ENCODE measurements at regions not wholly inside any gene's neighbourhood (a gene's known extent, or its start where the extent isn't known, plus 50 kb on each side); places are given as distances from the start of the nearest gene placed in this dataset.

GRCh38 chr2:6214471-6214870 is 522.3 kb downstream of the SOX11 start:
- Histone ChIP-seq H3K4me3 (no peak overlapping the region), H3K27ac (no peak overlapping the region), H3K36me3 (no peaks in the 10 kb centered on the region), H3K27me3 (no peaks in the 10 kb centered on the region), H3K4me1 (no peaks in the 10 kb centered on the region), H3K9me3 (no peaks in the 10 kb centered on the region)
- DNase-seq (ENCODE audit: low spot score in 2 of 2), result no peak
- WGBS, result 42% methylated on average over 6 of the region's 6 CpGs
- TF ChIP-seq CTCF (IDR thresholded peaks at IDR 0.05) (no peak), EP300 (IDR thresholded peaks at IDR 0.05) (no peak), POLR2A (IDR thresholded peaks at IDR 0.05) (no peak)

GRCh38 chr2:6215053-6215452 is 522.9 kb downstream of the SOX11 start:
- Histone ChIP-seq H3K27ac (no peak overlapping the region), H3K36me3 (no peaks in the 10 kb centered on the region), H3K4me1 (no peaks in the 10 kb centered on the region), H3K9me3 (no peaks in the 10 kb centered on the region), H3K27me3 (no peaks in the 10 kb centered on the region), H3K4me3 (no peak overlapping the region)
- WGBS, result 68% methylated on average over 2 of the region's 2 CpGs
- DNase-seq (ENCODE audit: low spot score in 2 of 2), result no peak
- TF ChIP-seq POLR2AphosphoS5 (IDR thresholded peaks at IDR 0.05) (no peak), CTCF (IDR thresholded peaks at IDR 0.05) (no peak), POLR2A (IDR thresholded peaks at IDR 0.05) (no peak), EP300 (IDR thresholded peaks at IDR 0.05) (no peak)

DNA sequence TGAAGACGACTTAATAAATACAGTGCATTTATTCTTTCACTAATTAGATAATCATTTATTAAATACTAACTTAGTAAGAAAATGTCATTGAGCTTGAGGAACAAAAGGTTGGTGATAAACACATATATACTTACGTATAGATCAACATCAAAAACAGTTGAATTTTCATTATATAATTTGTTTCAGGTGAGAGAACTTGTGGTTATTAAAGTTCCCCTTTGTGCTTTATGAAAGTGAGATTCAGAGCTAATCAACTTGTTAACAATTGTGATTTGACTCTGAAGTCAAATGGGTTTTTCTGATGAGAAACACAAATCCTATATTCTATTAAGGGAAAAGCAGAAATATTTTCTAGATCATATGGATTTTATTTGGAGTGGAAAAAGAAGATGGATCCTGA is 524.0 kb downstream of the SOX11 start:
- no peaks in the 10 kb centered on the region for H3K36me3 ChIP-seq
- H3K4me3 ChIP-seq, result no peak overlapping the region
- no peaks in the 10 kb centered on the region for H3K27me3 ChIP-seq
- H3K9me3 ChIP-seq, result no peaks in the 10 kb centered on the region
- 89% methylated on average over 2 of the region's 2 CpGs for WGBS
- DNase-seq (ENCODE audit: low spot score in 2 of 2), result no peak
- TF ChIP-seq CTCF (IDR thresholded peaks at IDR 0.05) (no peak), POLR2A (IDR thresholded peaks at IDR 0.05) (no peak), EP300 (IDR thresholded peaks at IDR 0.05) (no peak), POLR2AphosphoS5 (IDR thresholded peaks at IDR 0.05) (no peak)
- H3K27ac ChIP-seq, result no peak overlapping the region
- H3K4me1 ChIP-seq, result no peaks in the 10 kb centered on the region

DNA sequence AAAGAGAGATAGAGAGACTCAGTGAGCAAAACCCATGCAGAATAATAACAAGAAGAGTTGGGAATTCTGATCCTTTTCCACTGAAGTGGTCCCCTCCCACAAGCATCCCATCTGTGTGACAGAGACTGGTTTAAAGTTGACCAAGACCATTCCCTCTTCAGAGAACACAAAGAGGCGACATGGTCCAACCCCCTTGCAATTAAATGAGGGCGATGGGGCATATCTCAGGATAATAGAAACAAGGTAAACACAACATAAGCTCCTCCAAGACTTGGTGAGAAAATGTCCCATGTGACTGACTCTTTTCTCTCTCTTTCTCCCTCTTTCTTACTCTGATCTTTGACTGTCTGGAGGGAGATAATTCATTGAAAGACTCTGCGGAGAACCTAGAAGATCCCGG is 526.7 kb downstream of the SOX11 start:
- WGBS, result 90% methylated on average over 4 of the region's 4 CpGs
- no peaks in the 10 kb centered on the region for H3K27me3 ChIP-seq
- TF ChIP-seq EP300 (IDR thresholded peaks at IDR 0.05) (no peak), POLR2AphosphoS5 (IDR thresholded peaks at IDR 0.05) (no peak)

DNA sequence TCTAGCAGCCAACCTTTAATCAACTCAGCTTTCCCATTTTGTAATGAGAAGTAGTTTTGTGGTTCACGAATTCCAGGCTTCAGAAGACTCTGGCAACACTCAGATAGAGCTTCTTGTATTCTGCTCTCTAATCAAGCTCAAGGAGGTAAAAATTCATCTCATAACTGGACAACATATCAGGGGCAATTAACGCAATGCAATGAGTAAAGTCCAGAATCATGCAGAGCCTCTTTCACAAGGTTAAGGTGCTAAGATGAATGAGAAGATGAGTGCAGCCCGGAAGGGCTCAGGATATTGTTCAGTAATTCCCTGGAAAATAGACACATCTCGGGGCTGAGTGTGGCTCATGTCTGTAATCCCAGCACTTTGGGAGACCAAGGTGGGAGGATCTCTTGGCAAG is 527.7 kb downstream of the SOX11 start:
- Histone ChIP-seq H3K4me3 (no peak overlapping the region), H3K9me3 (no peaks in the 10 kb centered on the region), H3K36me3 (no peaks in the 10 kb centered on the region), H3K27ac (no peak overlapping the region), H3K27me3 (no peaks in the 10 kb centered on the region), H3K4me1 (no peaks in the 10 kb centered on the region)
- TF ChIP-seq EP300 (IDR thresholded peaks at IDR 0.05), result no peak
- no peak for TF ChIP-seq POLR2A (IDR thresholded peaks at IDR 0.05)
- TF ChIP-seq POLR2AphosphoS5 (IDR thresholded peaks at IDR 0.05), result no peak
- TF ChIP-seq CTCF (IDR thresholded peaks at IDR 0.05), result no peak
- DNase-seq (ENCODE audit: low spot score in 2 of 2), result no peak
- 83% methylated on average over 4 of the region's 4 CpGs for WGBS

More for the DNA sequence above, 526.7 kb downstream of the SOX11 start:
- Histone ChIP-seq H3K36me3 (no peaks in the 10 kb centered on the region), H3K27ac (no peak overlapping the region), H3K9me3 (no peaks in the 10 kb centered on the region), H3K4me1 (no peaks in the 10 kb centered on the region), H3K4me3 (no peak overlapping the region)
- DNase-seq (ENCODE audit: low spot score in 2 of 2), result no peak

DNA sequence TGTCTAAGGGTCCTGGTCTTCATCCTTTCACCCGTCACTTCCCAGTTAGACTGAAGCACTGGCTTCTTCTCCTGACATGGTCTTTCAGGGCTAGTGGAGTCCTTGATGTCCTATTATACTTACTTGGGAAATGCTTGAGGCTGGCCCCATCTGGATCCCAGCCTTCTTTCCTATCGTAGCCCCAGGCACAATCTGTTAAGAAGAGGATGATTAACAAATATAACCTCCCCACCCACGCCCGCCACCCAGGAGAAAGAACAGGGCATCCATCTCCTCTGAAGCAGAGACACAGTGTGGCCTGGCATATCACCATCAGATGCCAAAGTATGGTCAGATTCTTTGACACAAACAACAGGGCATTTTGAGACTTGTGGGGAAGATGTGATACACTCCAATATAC is 530.1 kb downstream of the SOX11 start:
- Histone ChIP-seq H3K4me3 (no peak overlapping the region), H3K27me3 (no peaks in the 10 kb centered on the region), H3K27ac (no peak overlapping the region), H3K36me3 (no peaks in the 10 kb centered on the region), H3K9me3 (no peaks in the 10 kb centered on the region), H3K4me1 (no peaks in the 10 kb centered on the region)
- 70% methylated on average over 4 of the region's 4 CpGs for WGBS
- no peak for DNase-seq (ENCODE audit: low spot score in 2 of 2)
- TF ChIP-seq POLR2AphosphoS5 (IDR thresholded peaks at IDR 0.05) (no peak), EP300 (IDR thresholded peaks at IDR 0.05) (no peak), POLR2A (IDR thresholded peaks at IDR 0.05) (no peak), CTCF (IDR thresholded peaks at IDR 0.05) (no peak)
